ENCODE measurements at regions not wholly inside any gene's neighbourhood (a gene's known extent, or its start where the extent isn't known, plus 50 kb on each side); places are given as distances from the start of the nearest gene placed in this dataset.

GRCh38 chr3:176159796-176160195 is 1037.5 kb downstream of the TBL1XR1 start:
- H3K9me3 ChIP-seq (ENCODE audit: insufficient read depth, low read length, severe bottlenecking), result no peaks in the 10 kb centered on the region
- no peak for ATAC-seq (ENCODE audit: insufficient read depth, low read depth)
- H3K4me1 ChIP-seq (ENCODE audit: insufficient read depth, low read length), result no peaks in the 10 kb centered on the region
- no peaks in the 10 kb centered on the region for H3K79me2 ChIP-seq (ENCODE audit: insufficient read depth, low read length)
- no peak overlapping the region for H3K9ac ChIP-seq (ENCODE audit: low read depth, low read length)
- no peak overlapping the region for H3K4me2 ChIP-seq (ENCODE audit: insufficient read depth, low read length)
- H3K27ac ChIP-seq (ENCODE audit: low read length), result no peak overlapping the region
- H2AFZ ChIP-seq (ENCODE audit: low read depth, low read length), result no peak overlapping the region
- no peak for DNase-seq
- no peak for TF ChIP-seq EZH2 (IDR thresholded peaks at IDR 0.05; ENCODE audit: borderline replicate concordance, low read depth, low read length, severe bottlenecking)
- TF ChIP-seq, protein P1, sequence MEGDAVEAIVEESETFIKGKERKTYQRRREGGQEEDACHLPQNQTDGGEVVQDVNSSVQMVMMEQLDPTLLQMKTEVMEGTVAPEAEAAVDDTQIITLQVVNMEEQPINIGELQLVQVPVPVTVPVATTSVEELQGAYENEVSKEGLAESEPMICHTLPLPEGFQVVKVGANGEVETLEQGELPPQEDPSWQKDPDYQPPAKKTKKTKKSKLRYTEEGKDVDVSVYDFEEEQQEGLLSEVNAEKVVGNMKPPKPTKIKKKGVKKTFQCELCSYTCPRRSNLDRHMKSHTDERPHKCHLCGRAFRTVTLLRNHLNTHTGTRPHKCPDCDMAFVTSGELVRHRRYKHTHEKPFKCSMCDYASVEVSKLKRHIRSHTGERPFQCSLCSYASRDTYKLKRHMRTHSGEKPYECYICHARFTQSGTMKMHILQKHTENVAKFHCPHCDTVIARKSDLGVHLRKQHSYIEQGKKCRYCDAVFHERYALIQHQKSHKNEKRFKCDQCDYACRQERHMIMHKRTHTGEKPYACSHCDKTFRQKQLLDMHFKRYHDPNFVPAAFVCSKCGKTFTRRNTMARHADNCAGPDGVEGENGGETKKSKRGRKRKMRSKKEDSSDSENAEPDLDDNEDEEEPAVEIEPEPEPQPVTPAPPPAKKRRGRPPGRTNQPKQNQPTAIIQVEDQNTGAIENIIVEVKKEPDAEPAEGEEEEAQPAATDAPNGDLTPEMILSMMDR (IDR thresholded peaks at IDR 0.05; ENCODE audit: borderline replicate concordance, extremely low read depth, low read length, poor library complexity, severe bottlenecking), result no peak
- H4K20me1 ChIP-seq (ENCODE audit: insufficient read depth, low read length), result no peaks in the 10 kb centered on the region
- H3K4me3 ChIP-seq (ENCODE audit: low read depth in 1 of 2, low read length in 2 of 2), result no peak overlapping the region
- no peaks in the 10 kb centered on the region for H3K27me3 ChIP-seq (ENCODE audit: insufficient read depth, low read length, poor library complexity)
- H3K36me3 ChIP-seq (ENCODE audit: insufficient read depth, low read length), result no peaks in the 10 kb centered on the region

DNA sequence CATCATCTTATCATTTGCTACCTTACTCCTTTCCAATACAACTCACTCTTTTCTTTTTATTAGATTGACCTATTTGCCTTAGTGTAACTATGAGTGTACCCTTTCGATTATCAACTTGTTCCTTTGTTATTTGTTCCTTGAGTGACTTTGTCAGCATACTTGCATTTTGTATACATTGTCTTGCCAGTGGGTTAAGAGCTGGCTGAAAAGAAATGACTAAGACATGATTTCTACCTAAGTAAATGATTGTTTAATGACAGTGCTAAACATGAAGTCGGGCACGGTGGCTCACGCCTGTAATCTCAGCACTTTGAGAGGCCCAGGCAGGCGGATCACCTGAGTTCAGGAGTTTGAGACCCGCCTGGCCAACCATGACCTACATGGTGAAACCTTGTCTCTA is 1042.3 kb downstream of the TBL1XR1 start:
- no peak for DNase-seq
- H2AFZ ChIP-seq (ENCODE audit: low read depth, low read length), result no peak overlapping the region
- no peak overlapping the region for H3K4me3 ChIP-seq (ENCODE audit: low read depth in 1 of 2, low read length in 2 of 2)
- no peaks in the 10 kb centered on the region for H3K27me3 ChIP-seq (ENCODE audit: insufficient read depth, low read length, poor library complexity)
- no peaks in the 10 kb centered on the region for H4K20me1 ChIP-seq (ENCODE audit: insufficient read depth, low read length)
- H3K36me3 ChIP-seq (ENCODE audit: insufficient read depth, low read length), result no peaks in the 10 kb centered on the region
- ATAC-seq (ENCODE audit: insufficient read depth, low read depth), result no peak
- no peaks in the 10 kb centered on the region for H3K79me2 ChIP-seq (ENCODE audit: insufficient read depth, low read length)
- H3K4me1 ChIP-seq (ENCODE audit: insufficient read depth, low read length), result no peaks in the 10 kb centered on the region
- no peak for TF ChIP-seq EZH2 (IDR thresholded peaks at IDR 0.05; ENCODE audit: borderline replicate concordance, low read depth, low read length, severe bottlenecking)
- no peak overlapping the region for H3K9ac ChIP-seq (ENCODE audit: low read depth, low read length)
- no peak overlapping the region for H3K4me2 ChIP-seq (ENCODE audit: insufficient read depth, low read length)
- H3K9me3 ChIP-seq (ENCODE audit: insufficient read depth, low read length, severe bottlenecking), result no peaks in the 10 kb centered on the region
- no peak overlapping the region for H3K27ac ChIP-seq (ENCODE audit: low read length)

- Histone ChIP-seq H3K27me3 (ENCODE audit: insufficient read depth, low read length, poor library complexity) (no peaks in the 10 kb centered on the region), H4K20me1 (ENCODE audit: insufficient read depth, low read length) (no peaks in the 10 kb centered on the region), H3K4me1 (ENCODE audit: insufficient read depth, low read length) (no peaks in the 10 kb centered on the region), H3K79me2 (ENCODE audit: insufficient read depth, low read length) (no peaks in the 10 kb centered on the region), H3K4me3 (ENCODE audit: low read depth in 1 of 2, low read length in 2 of 2) (no peak overlapping the region), H2AFZ (ENCODE audit: low read depth, low read length) (no peak overlapping the region), H3K9me3 (ENCODE audit: insufficient read depth, low read length, severe bottlenecking) (no peaks in the 10 kb centered on the region), H3K4me2 (ENCODE audit: insufficient read depth, low read length) (no peak overlapping the region), H3K9ac (ENCODE audit: low read depth, low read length) (no peak overlapping the region), H3K36me3 (ENCODE audit: insufficient read depth, low read length) (no peaks in the 10 kb centered on the region), H3K27ac (ENCODE audit: low read length) (no peak overlapping the region)
- ATAC-seq (ENCODE audit: insufficient read depth, low read depth) (no peak), DNase-seq (no peak)
- TF ChIP-seq, protein P1 (IDR thresholded peaks at IDR 0.05; ENCODE audit: borderline replicate concordance, extremely low read depth, low read length, poor library complexity, severe bottlenecking), result no peak
- no peak for TF ChIP-seq EZH2 (IDR thresholded peaks at IDR 0.05; ENCODE audit: borderline replicate concordance, low read depth, low read length, severe bottlenecking)
Measured at GRCh38 chr3:176149567-176149966, 1047.7 kb downstream of the TBL1XR1 start.

GRCh38 chr3:176147251-176147650 is 1050.0 kb downstream of the TBL1XR1 start:
- H3K9ac ChIP-seq (ENCODE audit: low read depth, low read length), result no peak overlapping the region
- H3K4me3 ChIP-seq (ENCODE audit: low read depth in 1 of 2, low read length in 2 of 2), result no peak overlapping the region
- no peak overlapping the region for H2AFZ ChIP-seq (ENCODE audit: low read depth, low read length)
- H3K79me2 ChIP-seq (ENCODE audit: insufficient read depth, low read length), result no peaks in the 10 kb centered on the region
- H3K4me1 ChIP-seq (ENCODE audit: insufficient read depth, low read length), result no peaks in the 10 kb centered on the region
- no peaks in the 10 kb centered on the region for H3K36me3 ChIP-seq (ENCODE audit: insufficient read depth, low read length)
- H3K27ac ChIP-seq (ENCODE audit: low read length), result no peak overlapping the region
- no peak for TF ChIP-seq EZH2 (IDR thresholded peaks at IDR 0.05; ENCODE audit: borderline replicate concordance, low read depth, low read length, severe bottlenecking)
- TF ChIP-seq, protein P1 (IDR thresholded peaks at IDR 0.05; ENCODE audit: borderline replicate concordance, extremely low read depth, low read length, poor library complexity, severe bottlenecking), result no peak
- no peak overlapping the region for H3K4me2 ChIP-seq (ENCODE audit: insufficient read depth, low read length)
- ATAC-seq (ENCODE audit: insufficient read depth, low read depth) (no peak), DNase-seq (no peak)
- no peaks in the 10 kb centered on the region for H3K9me3 ChIP-seq (ENCODE audit: insufficient read depth, low read length, severe bottlenecking)
- no peaks in the 10 kb centered on the region for H4K20me1 ChIP-seq (ENCODE audit: insufficient read depth, low read length)
- no peaks in the 10 kb centered on the region for H3K27me3 ChIP-seq (ENCODE audit: insufficient read depth, low read length, poor library complexity)
